Nephron progenitor cell (in vitro differentiated cells): ENCODE measurements at regions not wholly inside any gene's neighbourhood (a gene's known extent, or its start where the extent isn't known, plus 50 kb on each side); places are given as distances from the start of the nearest gene placed in this dataset.
"Not testable (repeated sequence)": the region's sequence is repeated elsewhere in the genome, so short reads cannot be mapped to it uniquely, and the experiment has no call there.

Experiments used
- DNase-seq: peaks from one replicate; pipeline ENCODE4 v3.0.0; 2021
- H3K27ac Mint-ChIP-seq: 2 replicates; pipeline ENCODE4 v1.8.0; 2021; ENCODE audit warnings: mild to moderate bottlenecking, moderate library complexity, mixed read lengths
- H3K27me3 Mint-ChIP-seq: 2 replicates; pipeline ENCODE4 v1.8.0; 2021; ENCODE audit warnings: mild to moderate bottlenecking, low read depth, mixed read lengths; ENCODE audit not compliant: poor library complexity
- H3K36me3 Mint-ChIP-seq: 2 replicates; pipeline ENCODE4 v1.8.0; 2021; ENCODE audit warnings: low read depth, mixed read lengths
- H3K4me1 Mint-ChIP-seq: 2 replicates; pipeline ENCODE4 v1.8.0; 2021; ENCODE audit warnings: mixed read lengths
- H3K4me3 Mint-ChIP-seq: 2 replicates; pipeline ENCODE4 v1.8.0; 2021; ENCODE audit warnings: mild to moderate bottlenecking, moderate library complexity, mixed read lengths
- H3K9me3 Mint-ChIP-seq: 2 replicates; pipeline ENCODE4 v1.8.0; 2021; ENCODE audit warnings: mild to moderate bottlenecking, moderate library complexity, mixed read lengths
- CTCF ChIP-seq: fragments of 200-600 bp; sonication (generic); IDR thresholded peaks from 2 replicates; pipeline ENCODE4 v1.5.0; 2021; ENCODE audit warnings: antibody characterized with exemption

GRCh38 chr6:148021165-148021564 lies 321.5 kb upstream of the SASH1 start:
- Mint-ChIP-seq H3K4me1 (peaks cover 10% of the 10 kb centered on the region), H3K27me3 (no peaks in the 10 kb centered on the region), H3K36me3 (no peaks in the 10 kb centered on the region), H3K4me3 (no peak overlapping the region), H3K9me3 (peaks cover 6% of the 10 kb centered on the region), H3K27ac (no peak overlapping the region)
- TF ChIP-seq CTCF: no peak
- no peak for DNase-seq

GRCh38 chr6:148021699-148022098 lies 320.9 kb upstream of the SASH1 start:
- H3K27me3 Mint-ChIP-seq: no peaks in the 10 kb centered on the region
- no peak overlapping the region for H3K27ac Mint-ChIP-seq
- DNase-seq: no peak
- no peaks in the 10 kb centered on the region for H3K36me3 Mint-ChIP-seq
- no peak overlapping the region for H3K4me3 Mint-ChIP-seq
- no peak for TF ChIP-seq CTCF
- peaks cover 6% of the 10 kb centered on the region for H3K9me3 Mint-ChIP-seq
- peaks cover 10% of the 10 kb centered on the region for H3K4me1 Mint-ChIP-seq

GRCh38 chr6:148022279-148022678 lies 320.4 kb upstream of the SASH1 start:
- peaks cover 10% of the 10 kb centered on the region for H3K4me1 Mint-ChIP-seq
- H3K9me3 Mint-ChIP-seq, DNase-seq, H3K27me3 Mint-ChIP-seq, H3K4me3 Mint-ChIP-seq, H3K36me3 Mint-ChIP-seq, H3K27ac Mint-ChIP-seq: not testable (repeated sequence)

GRCh38 chr6:148027201-148027600 lies 315.4 kb upstream of the SASH1 start:
- peaks cover 6% of the 10 kb centered on the region for H3K9me3 Mint-ChIP-seq
- no peaks in the 10 kb centered on the region for H3K27me3 Mint-ChIP-seq
- DNase-seq: no peak
- H3K4me3 Mint-ChIP-seq: no peak overlapping the region
- no peaks in the 10 kb centered on the region for H3K4me1 Mint-ChIP-seq
- H3K36me3 Mint-ChIP-seq: no peaks in the 10 kb centered on the region
- no peak for TF ChIP-seq CTCF
- no peak overlapping the region for H3K27ac Mint-ChIP-seq

GRCh38 chr6:148035806-148036390 lies 306.7 kb upstream of the SASH1 start:
- H3K36me3 Mint-ChIP-seq: no peaks in the 10 kb centered on the region
- H3K4me1 Mint-ChIP-seq: no peaks in the 10 kb centered on the region
- H3K9me3 Mint-ChIP-seq: no peaks in the 10 kb centered on the region
- H3K27me3 Mint-ChIP-seq: peaks cover 5% of the 10 kb centered on the region
- no peak overlapping the region for H3K4me3 Mint-ChIP-seq
- no peak overlapping the region for H3K27ac Mint-ChIP-seq
- no peak for DNase-seq
- no peak for TF ChIP-seq CTCF

- no peak for DNase-seq
- H3K4me1 Mint-ChIP-seq: no peaks in the 10 kb centered on the region
Observed at GRCh38 chr6:148037496-148037895, 305.1 kb upstream of the SASH1 start.

More at GRCh38 chr6:148037496-148037895, 305.1 kb upstream of the SASH1 start:
- Mint-ChIP-seq H3K4me3 (no peak overlapping the region), H3K27ac (no peak overlapping the region), H3K27me3 (peaks cover 5% of the 10 kb centered on the region), H3K36me3 (no peaks in the 10 kb centered on the region), H3K9me3 (no peaks in the 10 kb centered on the region)
- no peak for TF ChIP-seq CTCF
